Mesenchymal stem cell (in vitro differentiated cells and primary cell): ENCODE measurements at regions not wholly inside any gene's neighbourhood (a gene's known extent, or its start where the extent isn't known, plus 50 kb on each side); places are given as distances from the start of the nearest gene placed in this dataset.
"Not testable (repeated sequence)": the region's sequence is repeated elsewhere in the genome, so short reads cannot be mapped to it uniquely, and the experiment has no call there.

ENCODE experiments used
- DNase-seq: peaks from one replicate; pipeline ENCODE4 v3.0.0-alpha.2; 2013
- H2AFZ ChIP-seq: one replicate; pipeline ENCODE4 v1.6.1; 2013; ENCODE audit warnings: low read depth, mild to moderate bottlenecking, control low read depth, inconsistent platforms, low read length, moderate library complexity
- H2AK5ac ChIP-seq: 2 replicates; pipeline ENCODE4 v1.6.1; 2013; ENCODE audit warnings: low read length, moderate library complexity, mild to moderate bottlenecking, inconsistent platforms; ENCODE audit not compliant: severe bottlenecking
- H2BK120ac ChIP-seq: one replicate; pipeline ENCODE4 v1.6.1; 2013; ENCODE audit warnings: low read depth, mild to moderate bottlenecking, inconsistent platforms, low read length, moderate library complexity
- H2BK12ac ChIP-seq, 2 experiments: one replicate each; pipeline ENCODE4 v1.6.1; 2013; ENCODE audit warnings: inconsistent platforms in 2 of 2, low read length in 2 of 2, mild to moderate bottlenecking in 2 of 2, moderate library complexity in 2 of 2, control low read depth in 1 of 2
- H2BK15ac ChIP-seq: one replicate; pipeline ENCODE4 v1.6.1; 2013; ENCODE audit warnings: mild to moderate bottlenecking, low read depth, inconsistent platforms; ENCODE audit not compliant: poor library complexity, severe bottlenecking
- H2BK5ac ChIP-seq: 2 replicates; pipeline ENCODE4 v1.6.1; 2013; ENCODE audit warnings: low read depth, mild to moderate bottlenecking, low read length, control low read depth, inconsistent platforms; ENCODE audit not compliant: poor library complexity, severe bottlenecking
- H3K14ac ChIP-seq, 2 experiments: one replicate each; pipeline ENCODE4 v1.6.1; 2013; ENCODE audit warnings: inconsistent platforms in 2 of 2, low read length in 2 of 2, control low read depth in 1 of 2, mild to moderate bottlenecking in 1 of 2, moderate library complexity in 1 of 2
- H3K18ac ChIP-seq, 2 experiments: one replicate each; pipeline ENCODE4 v1.6.1; 2013; ENCODE audit warnings: inconsistent platforms in 2 of 2, low read length in 2 of 2, control low read depth in 1 of 2, low read depth in 1 of 2, mild to moderate bottlenecking in 1 of 2
- H3K23ac ChIP-seq, 2 experiments: one replicate each; pipeline ENCODE4 v1.6.1; 2013; ENCODE audit warnings: inconsistent platforms in 2 of 2, low read length in 2 of 2, mild to moderate bottlenecking in 2 of 2, moderate library complexity in 2 of 2, control low read depth in 1 of 2
- H3K27ac ChIP-seq: 2 replicates; pipeline ENCODE4 v1.5.1; 2013; ENCODE audit warnings: mild to moderate bottlenecking, moderate library complexity, low read length, control low read depth, inconsistent platforms; ENCODE audit not compliant: poor library complexity, severe bottlenecking
- H3K27me3 ChIP-seq, 2 experiments: 2 replicates each; pipeline versions ENCODE4 v1.6.1 to v1.7.0; 2013; ENCODE audit warnings: low read length in 2 of 2, mild to moderate bottlenecking in 2 of 2, moderate library complexity in 2 of 2, control low read depth in 1 of 2, inconsistent platforms in 1 of 2; ENCODE audit not compliant: control insufficient read depth in 1 of 2, insufficient read depth in 1 of 2
- H3K36me3 ChIP-seq, 2 experiments: 2 replicates each; pipeline versions ENCODE4 v1.6.1 to v1.7.0; 2013; ENCODE audit warnings: low read length in 2 of 2, control low read depth in 1 of 2, inconsistent platforms in 1 of 2, low read depth in 1 of 2, mild to moderate bottlenecking in 1 of 2; ENCODE audit not compliant: insufficient read depth in 2 of 2, control insufficient read depth in 1 of 2
- H3K4ac ChIP-seq, 2 experiments: one replicate each; pipeline ENCODE4 v1.6.1; 2013; ENCODE audit warnings: inconsistent platforms in 2 of 2, low read length in 2 of 2, mild to moderate bottlenecking in 2 of 2, moderate library complexity in 2 of 2, control low read depth in 1 of 2, low read depth in 1 of 2
- H3K4me1 ChIP-seq: 2 replicates; pipeline ENCODE4 v1.6.1; 2013; ENCODE audit warnings: low read depth, low read length, control low read depth; ENCODE audit not compliant: control insufficient read depth, insufficient read depth
- H3K4me2 ChIP-seq: 2 replicates; pipeline ENCODE4 v1.6.1; 2013; ENCODE audit warnings: low read length, mild to moderate bottlenecking, inconsistent platforms; ENCODE audit not compliant: poor library complexity, severe bottlenecking
- H3K4me3 ChIP-seq, 2 experiments: 2 replicates each; pipeline versions ENCODE4 v1.5.1 to v1.7.0; 2013; ENCODE audit warnings: low read length in 2 of 2, mild to moderate bottlenecking in 2 of 2, control low read depth in 1 of 2, low read depth in 1 of 2; ENCODE audit not compliant: insufficient read depth in 1 of 2
- H3K79me1 ChIP-seq: replicated peaks from 2 replicates; pipeline ENCODE4 v1.6.1; 2013; ENCODE audit warnings: mild to moderate bottlenecking, control low read depth, low read length, inconsistent platforms; ENCODE audit not compliant: poor library complexity, severe bottlenecking
- H3K9ac ChIP-seq: 2 replicates; pipeline ENCODE4 v1.7.0; 2013; ENCODE audit warnings: mild to moderate bottlenecking, low read length, moderate library complexity
- H3K9me3 ChIP-seq: 2 replicates; pipeline ENCODE4 v1.7.0; 2013; ENCODE audit warnings: mild to moderate bottlenecking, low read length; ENCODE audit not compliant: control insufficient read depth
- H4K8ac ChIP-seq: one replicate; pipeline ENCODE4 v1.6.1; 2013; ENCODE audit warnings: inconsistent platforms, mild to moderate bottlenecking, low read length, moderate library complexity
- H4K91ac ChIP-seq: one replicate; pipeline ENCODE4 v1.6.1; 2013; ENCODE audit warnings: mild to moderate bottlenecking, low read length, inconsistent platforms
- WGBS: methylation state at CpG from one replicate; pipeline ENCODE4 v1.1.7; 2013; ENCODE audit warnings: mixed read lengths; 5-methylcytosine and 5-hydroxymethylcytosine counted together

DNA sequence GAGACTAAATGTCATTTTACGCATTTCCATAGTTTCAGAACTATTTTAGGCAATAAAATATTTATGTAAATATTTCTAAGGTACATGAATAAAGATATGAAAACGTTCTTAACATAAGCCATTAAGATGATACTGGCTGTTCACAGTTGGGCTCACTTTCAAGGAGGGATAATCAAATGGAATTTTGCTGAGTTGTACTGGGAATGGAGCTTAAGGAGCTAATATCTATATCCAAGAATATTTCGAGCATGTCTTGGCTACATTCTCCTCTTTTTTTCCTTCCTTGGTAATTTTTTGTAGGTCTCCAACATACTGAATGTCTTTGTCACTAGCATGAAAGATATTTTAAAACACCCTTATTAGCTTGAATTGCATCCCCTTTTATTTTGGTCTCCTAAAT, 383.4 kb downstream of the RAP2B start:
- no CpG with 5 or more reads among the region's 3 CpGs for WGBS
- no peaks in the 10 kb centered on the region for H3K36me3 ChIP-seq
- DNase-seq = no peak
- H4K8ac ChIP-seq = no peak overlapping the region
- H3K27me3 ChIP-seq = no peaks in the 10 kb centered on the region
- H3K79me1 ChIP-seq = no peaks in the 10 kb centered on the region
- H3K9ac ChIP-seq = no peak overlapping the region
- no peaks in the 10 kb centered on the region for H3K4me1 ChIP-seq
- H4K91ac ChIP-seq = no peak overlapping the region
- no peak overlapping the region for H3K27ac ChIP-seq
- no peak overlapping the region for H2AK5ac ChIP-seq
- H3K4ac ChIP-seq = no peak overlapping the region
- no peak overlapping the region for H2BK15ac ChIP-seq
- H3K4me3 ChIP-seq = no peak overlapping the region
- no peak overlapping the region for H2BK5ac ChIP-seq
- H2BK12ac ChIP-seq = no peak overlapping the region
- no peak overlapping the region for H3K23ac ChIP-seq
- H2BK120ac ChIP-seq = no peak overlapping the region
- no peak overlapping the region for H3K4me2 ChIP-seq
- H3K14ac ChIP-seq = no peak overlapping the region
- H2AFZ ChIP-seq = no peak overlapping the region
- no peak overlapping the region for H3K18ac ChIP-seq
- H3K9me3 ChIP-seq = no peaks in the 10 kb centered on the region

DNA sequence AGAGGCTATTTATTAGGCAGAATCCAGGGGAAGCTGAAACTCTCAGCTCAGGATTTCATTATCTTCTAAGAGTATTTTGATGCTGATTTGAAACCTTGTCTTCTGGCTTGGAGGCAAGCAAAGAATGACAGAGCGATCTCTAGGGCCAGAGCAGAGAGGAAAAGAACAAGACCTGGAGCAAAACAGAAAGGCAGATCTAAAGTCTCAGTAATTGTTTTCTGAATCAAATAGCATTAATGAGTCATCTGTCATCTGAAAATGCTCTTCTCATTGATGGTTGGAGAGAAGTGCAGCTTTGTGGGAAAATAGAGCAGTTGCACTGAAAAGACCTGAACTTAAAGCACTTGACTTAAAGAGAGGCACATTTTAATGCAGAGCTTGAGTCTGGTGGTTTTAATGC, 385.9 kb downstream of the RAP2B start:
- Histone ChIP-seq H3K4me1 (no peaks in the 10 kb centered on the region), H4K8ac (no peak overlapping the region), H3K23ac (no peak overlapping the region), H2BK120ac (no peak overlapping the region), H3K4me3 (no peak overlapping the region), H3K4me2 (no peak overlapping the region), H2BK12ac (no peak overlapping the region), H2AK5ac (no peak overlapping the region), H2BK15ac (no peak overlapping the region), H3K9ac (no peak overlapping the region), H3K79me1 (no peaks in the 10 kb centered on the region), H3K4ac (no peak overlapping the region), H2BK5ac (no peak overlapping the region), H3K27ac (no peak overlapping the region), H2AFZ (no peak overlapping the region), H3K18ac (no peak overlapping the region), H3K14ac (no peak overlapping the region), H4K91ac (no peak overlapping the region), H3K36me3 (no peaks in the 10 kb centered on the region), H3K27me3 (no peaks in the 10 kb centered on the region), H3K9me3 (no peaks in the 10 kb centered on the region)
- no peak for DNase-seq
- WGBS = 100% methylated on average over 1 of the region's 1 CpG

DNA sequence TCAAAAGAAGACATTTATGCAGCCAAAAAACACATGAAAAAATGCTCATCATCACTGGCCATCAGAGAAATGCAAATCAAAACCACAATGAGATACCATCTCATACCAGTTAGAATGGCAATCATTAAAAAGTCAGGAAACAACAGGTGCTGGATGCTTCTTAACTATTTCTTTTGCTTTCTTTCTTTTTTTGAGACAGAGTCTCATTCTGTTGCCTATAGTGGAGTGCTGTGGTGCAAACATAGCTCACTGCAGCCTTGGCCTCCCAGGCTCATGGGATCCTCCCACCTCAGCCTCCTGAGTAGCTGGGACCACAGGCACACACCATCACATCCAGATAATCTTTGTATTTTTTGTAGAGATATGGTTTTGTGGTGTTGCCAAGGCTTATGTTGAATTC, 387.7 kb downstream of the RAP2B start:
- not testable (repeated sequence) for H3K36me3 ChIP-seq, H3K4ac ChIP-seq, H2BK120ac ChIP-seq, H2BK15ac ChIP-seq, H2AK5ac ChIP-seq, H3K27me3 ChIP-seq, H4K91ac ChIP-seq, H3K18ac ChIP-seq, H3K4me3 ChIP-seq, H2BK5ac ChIP-seq, H3K4me2 ChIP-seq, H3K14ac ChIP-seq, H3K79me1 ChIP-seq, DNase-seq, H3K9ac ChIP-seq, H4K8ac ChIP-seq, H2BK12ac ChIP-seq, H3K4me1 ChIP-seq, H3K23ac ChIP-seq, H3K9me3 ChIP-seq, H3K27ac ChIP-seq, H2AFZ ChIP-seq

DNA sequence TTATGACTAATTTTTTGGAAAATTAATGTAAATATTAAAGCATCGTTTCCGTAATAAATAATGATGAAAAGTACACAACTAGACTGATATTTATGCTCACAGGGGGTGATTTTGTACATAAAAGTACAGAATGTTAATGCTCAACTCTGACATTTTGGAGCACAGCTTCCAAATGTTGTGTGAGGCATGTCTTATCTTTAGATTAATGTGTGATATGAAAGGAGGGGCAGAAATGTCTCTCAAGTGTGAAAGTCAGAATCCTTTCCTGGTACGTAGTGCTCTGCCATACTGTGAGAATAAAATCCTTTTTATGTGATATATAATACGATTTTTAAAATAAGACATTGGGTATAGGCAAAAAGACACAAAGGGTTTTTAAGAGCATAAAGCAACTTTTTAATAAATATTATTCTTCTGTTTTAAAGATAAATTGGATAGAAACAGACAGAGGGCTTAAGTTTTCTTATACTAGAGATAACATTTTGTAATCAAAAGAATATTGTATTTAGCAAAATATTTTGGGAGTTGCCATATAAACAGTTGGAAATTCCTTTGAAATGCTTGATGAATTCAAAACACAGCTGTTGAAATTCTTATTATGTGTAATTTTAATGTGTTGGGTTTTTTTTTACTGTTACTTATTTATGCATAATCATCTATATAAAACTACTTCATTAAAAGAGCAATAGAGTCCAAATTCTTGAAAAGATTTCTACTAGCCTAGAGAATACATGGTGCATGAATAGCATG, 389.7 kb downstream of the RAP2B start:
- no peak for DNase-seq
- Histone ChIP-seq H3K27me3 (no peaks in the 10 kb centered on the region), H3K4me2 (no peak overlapping the region), H2BK15ac (no peak overlapping the region), H4K91ac (no peak overlapping the region), H2AK5ac (no peak overlapping the region), H3K4ac (no peak overlapping the region), H2BK12ac (no peak overlapping the region), H3K79me1 (no peaks in the 10 kb centered on the region), H3K9me3 (no peaks in the 10 kb centered on the region), H4K8ac (no peak overlapping the region), H3K18ac (no peak overlapping the region), H3K23ac (no peak overlapping the region), H2BK5ac (no peak overlapping the region), H2AFZ (no peak overlapping the region), H3K9ac (no peak overlapping the region), H3K4me3 (no peak overlapping the region), H3K36me3 (no peaks in the 10 kb centered on the region), H3K27ac (no peak overlapping the region), H2BK120ac (no peak overlapping the region), H3K14ac (no peak overlapping the region), H3K4me1 (no peaks in the 10 kb centered on the region)
- WGBS = 88% methylated on average over 3 of the region's 4 CpGs
